Breast epithelium (tissue), 3 donors: ENCODE measurements at regions not wholly inside any gene's neighbourhood (a gene's known extent, or its start where the extent isn't known, plus 50 kb on each side); places are given as distances from the start of the nearest gene placed in this dataset.

ENCODE experiments used
- POLR2A ChIP-seq: fragments of 450-650 bp; IDR thresholded peaks from one replicate; pipeline ENCODE4 v1.6.1; 2016; ENCODE audit warnings: antibody characterized with exemption, mild to moderate bottlenecking, moderate library complexity
- POLR2AphosphoS5 ChIP-seq, 3 donors: sonication (generic); formaldehyde crosslinking; IDR thresholded peaks; one replicate each; pipeline ENCODE4 v1.6.1; 2017; ENCODE audit warnings: antibody characterized with exemption in 3 of 3
- TF ChIP-seq, protein P1 (sequence below), 3 donors: fragments of 450-650 bp; IDR thresholded peaks; one replicate each; pipeline ENCODE4 v1.5.1; 2016 to 2017; ENCODE audit warnings: antibody characterized with exemption in 3 of 3, mild to moderate bottlenecking in 3 of 3, moderate library complexity in 3 of 3

GRCh38 chr15:100760357-100760903, 119.2 kb upstream of the ALDH1A3 start:
- no peak for TF ChIP-seq POLR2A
- TF ChIP-seq, protein P1, sequence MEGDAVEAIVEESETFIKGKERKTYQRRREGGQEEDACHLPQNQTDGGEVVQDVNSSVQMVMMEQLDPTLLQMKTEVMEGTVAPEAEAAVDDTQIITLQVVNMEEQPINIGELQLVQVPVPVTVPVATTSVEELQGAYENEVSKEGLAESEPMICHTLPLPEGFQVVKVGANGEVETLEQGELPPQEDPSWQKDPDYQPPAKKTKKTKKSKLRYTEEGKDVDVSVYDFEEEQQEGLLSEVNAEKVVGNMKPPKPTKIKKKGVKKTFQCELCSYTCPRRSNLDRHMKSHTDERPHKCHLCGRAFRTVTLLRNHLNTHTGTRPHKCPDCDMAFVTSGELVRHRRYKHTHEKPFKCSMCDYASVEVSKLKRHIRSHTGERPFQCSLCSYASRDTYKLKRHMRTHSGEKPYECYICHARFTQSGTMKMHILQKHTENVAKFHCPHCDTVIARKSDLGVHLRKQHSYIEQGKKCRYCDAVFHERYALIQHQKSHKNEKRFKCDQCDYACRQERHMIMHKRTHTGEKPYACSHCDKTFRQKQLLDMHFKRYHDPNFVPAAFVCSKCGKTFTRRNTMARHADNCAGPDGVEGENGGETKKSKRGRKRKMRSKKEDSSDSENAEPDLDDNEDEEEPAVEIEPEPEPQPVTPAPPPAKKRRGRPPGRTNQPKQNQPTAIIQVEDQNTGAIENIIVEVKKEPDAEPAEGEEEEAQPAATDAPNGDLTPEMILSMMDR (IDR thresholded peaks at IDR 0.05), result no peak
- no peak for TF ChIP-seq POLR2AphosphoS5 (IDR thresholded peaks at IDR 0.05)
